GM18873 (cell line): ENCODE measurements at regions not wholly inside any gene's neighbourhood (a gene's known extent, or its start where the extent isn't known, plus 50 kb on each side); places are given as distances from the start of the nearest gene placed in this dataset.

Source experiments
- ATAC-seq: cut with Tn5 transposase; IDR thresholded peaks from one replicate; pipeline ENCODE4 v1.9.1; 2021; ENCODE audit warnings: mild to moderate bottlenecking, moderate library complexity, moderate number of reproducible peaks; ENCODE audit not compliant: unreplicated experiment, low FRiP score

GRCh38 chr9:73219985-73220626, 68.4 kb downstream of the ANXA1 start:
- peak; percentile 86 for ATAC-seq

- ATAC-seq, result no peak
Observed at GRCh38 chr9:73223594-73223993, 71.9 kb downstream of the ANXA1 start.

- no peak for ATAC-seq
Observed at GRCh38 chr9:73229543-73229942, 77.9 kb downstream of the ANXA1 start.

- no peak for ATAC-seq
Observed at GRCh38 chr9:73230251-73230650, 78.6 kb downstream of the ANXA1 start.

GRCh38 chr9:73231203-73231602, 79.5 kb downstream of the ANXA1 start:
- ATAC-seq, result no peak

- ATAC-seq, result no peak
Observed at GRCh38 chr9:73233359-73234007, 81.8 kb downstream of the ANXA1 start.

GRCh38 chr9:73234008-73234360, 82.3 kb downstream of the ANXA1 start:
- ATAC-seq, result no peak

GRCh38 chr9:73237140-73237539, 85.5 kb downstream of the ANXA1 start:
- ATAC-seq, result no peak

- no peak for ATAC-seq
Observed at GRCh38 chr9:73239570-73240265, 88.1 kb downstream of the ANXA1 start.

- no peak for ATAC-seq
Observed at GRCh38 chr9:73243078-73243477, 91.4 kb downstream of the ANXA1 start.

- ATAC-seq, result no peak
Observed at GRCh38 chr9:73259086-73259696, 107.5 kb downstream of the ANXA1 start.

GRCh38 chr9:73260506-73260905, 108.8 kb downstream of the ANXA1 start:
- no peak for ATAC-seq

GRCh38 chr9:73264631-73265030, 113.0 kb downstream of the ANXA1 start:
- no peak for ATAC-seq

GRCh38 chr9:73265876-73266275, 114.2 kb downstream of the ANXA1 start:
- ATAC-seq, result no peak

- ATAC-seq, result no peak
Observed at GRCh38 chr9:73269430-73270101, 117.9 kb downstream of the ANXA1 start.

GRCh38 chr9:73270967-73271721, 119.5 kb downstream of the ANXA1 start:
- peak; percentile 86 for ATAC-seq

GRCh38 chr9:73280113-73280512, 128.4 kb downstream of the ANXA1 start:
- no peak for ATAC-seq

- no peak for ATAC-seq
Observed at GRCh38 chr9:73284377-73284776, 132.7 kb downstream of the ANXA1 start.

- no peak for ATAC-seq
Observed at GRCh38 chr9:73294336-73294735, 142.7 kb downstream of the ANXA1 start.

GRCh38 chr9:73325983-73326382, 174.3 kb downstream of the ANXA1 start:
- no peak for ATAC-seq
